Stimulated activated CD4-positive, alpha-beta T cell treated with anti-CD3 and anti-CD28 coated beads, Interleukin-12 subunit alpha, Interleukin-12 subunit beta, amount 100 ng/mL, for 24 hours (primary cell): ENCODE measurements at regions not wholly inside any gene's neighbourhood (a gene's known extent, or its start where the extent isn't known, plus 50 kb on each side); places are given as distances from the start of the nearest gene placed in this dataset.
"Not testable (repeated sequence)": the region's sequence is repeated elsewhere in the genome, so short reads cannot be mapped to it uniquely, and the experiment has no call there.

Source experiments
- DNase-seq, 2 experiments: peaks; one replicate each; pipeline ENCODE4 v3.0.0-alpha.2; 2020; ENCODE audit warnings: low read depth in 2 of 2

DNA sequence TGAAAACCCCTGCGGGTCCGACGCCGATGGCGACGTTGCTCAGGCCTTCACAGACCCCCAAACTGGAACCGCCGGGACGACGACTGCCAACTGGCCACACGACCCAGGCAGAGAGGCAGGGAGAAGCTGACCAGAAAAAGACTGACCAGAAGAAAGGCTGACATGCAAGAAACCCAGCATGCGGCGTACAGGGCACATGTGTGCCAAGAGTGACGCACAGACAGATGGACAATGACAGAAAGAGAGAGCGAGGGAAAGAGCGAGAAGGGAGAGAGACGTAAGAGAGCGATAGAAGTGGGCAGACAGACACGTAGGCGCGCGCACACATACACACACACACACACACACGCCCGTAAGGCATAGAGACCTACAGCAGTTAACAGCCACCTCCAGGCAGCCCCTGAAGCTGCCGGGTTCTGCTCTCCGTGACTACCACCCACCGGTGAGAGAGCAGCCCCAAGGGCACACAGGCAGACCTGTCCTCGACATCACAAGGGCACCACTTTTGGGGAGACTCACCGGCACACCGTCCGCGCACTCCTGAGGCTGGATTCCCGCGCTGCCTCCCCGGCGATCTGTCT, 67.2 kb upstream of the ZNF527 start:
- no peak for DNase-seq

DNA sequence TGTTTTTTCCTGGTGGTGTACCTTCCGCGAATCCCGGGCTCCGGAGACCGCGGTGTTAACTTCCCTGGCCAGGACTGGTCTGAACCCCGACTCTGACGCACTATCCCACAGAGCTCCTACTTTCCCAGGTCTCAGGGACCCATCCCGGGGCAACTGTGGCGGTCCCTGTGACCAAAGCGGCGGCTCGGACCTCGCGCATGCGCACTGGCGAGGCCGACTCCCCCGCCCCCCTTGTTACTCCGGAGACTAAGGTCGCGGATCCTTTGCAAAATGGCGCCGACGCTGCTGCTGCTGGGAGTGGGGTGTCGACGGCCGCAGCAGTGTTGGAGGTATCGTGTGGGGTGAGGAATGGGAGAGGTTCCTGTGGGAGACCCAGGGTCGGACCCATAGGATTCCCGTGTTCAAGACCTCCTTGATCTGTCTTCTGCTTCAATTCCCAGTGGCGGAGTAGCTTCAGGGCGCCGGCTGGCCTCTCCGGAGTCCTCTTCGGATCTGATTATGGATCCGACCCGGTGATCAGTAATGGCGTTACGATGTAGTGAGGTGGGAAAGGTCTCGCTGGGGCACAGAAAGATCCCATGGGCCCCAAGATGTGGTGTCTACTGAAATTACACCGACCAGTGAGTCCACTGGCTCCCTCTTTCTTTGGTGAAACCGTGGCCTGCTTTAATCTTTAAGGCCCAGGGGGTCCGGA, 66.6 kb upstream of the ZNF527 start:
- DNase-seq = no peak

DNA sequence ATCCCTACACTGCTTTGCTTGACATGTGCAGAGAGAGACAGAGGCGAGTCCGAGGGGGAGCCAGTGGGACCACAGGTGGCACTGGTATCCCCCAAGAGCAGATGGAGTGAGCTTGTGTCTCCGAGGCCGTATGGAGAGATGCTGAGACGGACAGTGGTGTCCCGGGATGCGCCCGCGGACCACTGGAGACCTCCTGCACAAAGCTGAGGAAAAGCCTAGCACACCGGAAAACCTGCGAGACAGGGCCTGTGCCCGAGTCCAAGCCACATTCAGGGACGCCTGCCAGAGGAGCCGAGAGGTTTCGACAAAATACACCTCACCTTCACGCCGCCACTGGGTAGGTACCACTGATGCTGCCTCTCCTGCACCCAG, 66.0 kb upstream of the ZNF527 start:
- no peak for DNase-seq

DNA sequence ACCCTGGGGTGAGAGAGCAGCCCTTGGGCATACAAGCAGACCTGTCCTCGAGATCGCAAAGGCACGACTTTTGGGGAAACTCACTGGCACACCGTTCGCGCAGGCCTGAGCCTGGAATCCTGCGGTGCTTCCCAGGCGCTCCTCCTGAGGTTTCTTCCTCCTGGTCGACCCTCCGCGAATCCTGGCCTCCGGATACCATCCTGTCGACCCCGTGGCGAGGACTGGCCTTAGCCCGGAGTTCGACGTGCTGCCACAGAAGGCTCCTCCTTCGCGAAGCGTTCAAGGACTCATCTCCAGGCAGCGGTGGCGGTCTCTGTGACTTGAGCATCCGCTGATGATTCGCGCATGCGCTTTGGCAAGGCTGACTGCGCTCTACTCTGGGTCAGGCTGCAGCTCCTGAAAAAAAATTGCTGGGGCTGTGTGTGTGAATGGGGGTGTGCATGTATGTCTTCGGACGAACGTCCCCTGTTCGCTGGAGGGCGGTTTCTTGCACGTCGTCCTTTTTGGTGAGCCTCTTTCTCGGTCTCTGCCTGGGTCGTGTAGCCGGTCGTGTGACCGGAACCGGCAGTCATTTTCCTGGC, 64.4 kb upstream of the ZNF527 start:
- DNase-seq = no peak

DNA sequence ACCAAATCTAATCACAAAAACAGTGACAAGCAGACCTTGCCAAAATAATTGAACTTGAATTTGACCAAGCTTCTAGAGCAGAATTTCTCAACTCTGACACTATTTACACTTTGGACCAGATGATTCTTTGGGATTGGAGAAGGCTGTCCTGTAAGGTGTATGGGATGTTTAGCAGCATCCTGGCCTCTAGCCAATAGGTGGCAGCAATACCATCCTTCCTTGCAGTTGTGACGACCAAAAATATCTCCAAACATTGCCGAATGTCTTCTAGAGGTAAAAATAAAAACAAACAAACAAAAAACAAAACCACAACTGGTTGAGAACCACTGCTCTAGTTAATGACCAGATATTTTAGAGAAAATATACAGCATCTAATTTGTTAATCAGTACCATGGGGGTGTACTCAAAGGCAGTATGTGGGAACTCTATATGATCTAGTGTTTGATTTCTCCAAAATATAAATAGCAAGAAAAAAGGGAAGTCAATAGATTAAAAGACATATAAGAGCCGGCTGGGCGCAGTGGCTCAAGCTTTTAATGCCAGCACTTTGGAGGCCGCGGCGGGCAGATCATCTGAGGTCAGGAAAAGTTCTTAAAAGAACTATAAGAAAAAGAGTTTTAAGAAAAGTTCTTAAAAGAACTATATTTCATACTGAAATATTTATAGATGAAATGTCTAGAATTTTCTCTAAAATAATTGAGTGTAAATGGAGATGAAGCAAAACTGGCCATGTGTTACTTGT, 60.9 kb upstream of the ZNF527 start:
- DNase-seq = no peak

DNA sequence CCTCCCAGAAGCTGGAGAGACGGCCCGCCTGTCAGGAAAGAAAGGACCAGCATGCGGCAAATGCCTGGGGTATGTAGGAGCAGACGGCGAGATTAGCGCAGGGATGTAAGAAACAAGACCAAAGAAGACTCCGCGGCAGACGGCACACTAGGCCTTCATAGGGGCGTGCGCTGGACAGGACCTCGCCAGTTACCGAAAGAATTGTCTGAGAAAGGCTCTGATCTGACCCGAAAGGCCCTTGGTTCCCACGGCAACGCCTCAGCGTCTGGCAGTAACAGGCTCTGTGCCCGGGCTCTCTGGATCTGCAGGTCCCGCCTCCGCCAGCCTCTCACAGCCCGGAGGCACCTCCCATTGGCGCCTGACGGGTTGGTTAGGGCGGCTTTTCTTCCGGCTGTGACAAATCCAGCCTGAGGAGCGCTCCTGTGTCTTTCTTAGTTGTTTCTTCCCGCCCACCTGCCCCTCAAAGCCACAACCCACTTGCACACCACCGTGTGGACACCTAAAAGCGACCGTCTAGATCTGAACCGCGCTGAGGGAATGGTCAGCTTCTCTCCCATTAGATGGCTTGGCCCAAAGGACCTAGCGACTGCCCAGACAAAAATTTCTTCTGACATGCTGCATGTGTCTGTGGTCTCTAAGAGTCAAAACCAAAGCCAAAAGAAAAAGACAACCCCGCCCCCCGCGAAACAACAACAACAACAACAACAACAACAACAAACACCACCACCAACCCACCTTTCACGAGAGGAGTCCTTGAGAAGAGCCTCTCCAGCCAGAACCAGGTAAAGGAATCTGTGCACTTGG, 58.2 kb upstream of the ZNF527 start:
- DNase-seq = peak in 1 of 2 experiments; percentile 28

DNA sequence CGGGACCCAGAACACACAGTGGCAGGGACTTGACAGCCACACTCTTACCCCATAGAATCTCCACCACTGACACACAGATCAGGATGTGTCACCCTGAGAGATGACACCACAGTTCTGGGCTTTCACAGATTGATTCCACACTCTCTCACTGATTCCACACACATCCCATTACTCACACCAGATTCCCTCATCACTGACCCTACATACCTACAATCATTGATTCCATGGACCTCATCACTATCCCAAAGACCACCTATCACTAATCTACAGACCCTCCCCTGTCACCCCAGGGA, 57.6 kb upstream of the ZNF527 start:
- no peak for DNase-seq

DNA sequence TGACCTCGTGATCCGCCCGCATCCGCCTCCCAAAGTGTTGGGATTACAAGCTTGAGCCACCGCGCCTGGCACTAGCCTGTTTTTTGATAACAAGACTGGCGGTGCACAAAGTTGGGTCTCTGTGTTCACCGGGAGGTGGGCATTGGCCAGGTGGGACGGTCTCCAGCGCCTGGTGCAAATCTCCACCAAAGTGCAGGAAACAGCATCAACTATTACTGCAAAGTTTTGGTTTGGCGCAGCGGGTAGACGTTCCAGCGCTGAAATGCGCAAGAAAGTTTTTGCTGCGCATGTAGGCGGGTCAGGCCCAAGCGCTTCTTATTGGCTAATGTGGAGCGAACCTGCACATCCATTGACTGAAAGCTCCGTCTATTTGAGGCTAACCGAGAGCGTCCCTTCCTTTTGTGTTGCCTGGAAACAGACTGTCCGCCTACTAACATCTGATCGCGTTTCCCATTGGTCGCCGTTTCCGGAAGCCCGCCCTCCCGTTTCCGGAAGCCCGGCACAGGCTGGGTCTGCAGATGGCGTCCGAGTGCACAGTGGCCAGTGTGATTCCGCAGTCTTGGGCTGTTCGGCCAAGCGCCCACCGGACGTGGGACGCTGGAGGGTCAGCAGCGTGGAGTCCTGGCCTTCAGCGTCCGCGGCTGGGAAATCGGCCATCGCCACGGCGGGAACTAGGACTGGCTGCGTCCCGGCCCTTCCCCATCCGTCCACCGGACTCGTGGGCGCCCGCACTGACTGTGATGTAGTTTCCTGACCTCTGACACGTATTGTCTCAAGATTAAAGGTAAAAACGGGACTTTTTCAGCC, 53.3 kb upstream of the ZNF527 start:
- peak; percentile 84 to 85 for DNase-seq

DNA sequence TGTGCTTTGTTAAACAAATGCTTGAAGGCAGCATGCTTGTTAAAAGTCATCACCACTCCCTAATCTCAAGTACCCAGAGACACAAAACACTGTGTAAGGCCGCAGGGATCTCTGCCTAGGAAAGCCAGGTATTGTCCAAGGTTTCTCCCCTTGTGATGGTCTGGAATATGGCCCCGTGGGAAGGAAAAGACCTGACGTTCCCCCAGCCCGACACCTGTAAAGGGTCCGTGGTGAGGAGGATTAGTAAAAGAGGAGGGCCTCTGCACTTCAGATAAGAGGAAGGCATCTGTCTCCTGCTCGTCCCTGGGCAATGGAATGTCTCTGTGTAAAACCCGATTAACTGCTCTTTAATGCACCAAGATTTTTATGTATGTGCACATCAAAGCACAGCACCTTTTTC, 49.9 kb upstream of the ZNF527 start:
- not testable (repeated sequence) for DNase-seq
